ENCODE measurements at regions not wholly inside any gene's neighbourhood (a gene's known extent, or its start where the extent isn't known, plus 50 kb on each side); places are given as distances from the start of the nearest gene placed in this dataset.
"Not testable (repeated sequence)": the region's sequence is repeated elsewhere in the genome, so short reads cannot be mapped to it uniquely, and the experiment has no call there.

- intact Hi-C loops (cut with DNase I): no loop called here
Measured at GRCh38 chr1:82141390-82141789, 340.7 kb downstream of the ADGRL2 start.

GRCh38 chr1:82139751-82140468, 339.2 kb downstream of the ADGRL2 start:
- Histone ChIP-seq H3K27me3 (no peaks in the 10 kb centered on the region), H3K4me1 (no peaks in the 10 kb centered on the region), H3K4me3 (no peak overlapping the region), H3K9me3 (peaks cover 0 to 2% of the 10 kb centered on the region in 2 donors), H3K27ac (no peak overlapping the region), H3K36me3 (no peaks in the 10 kb centered on the region)
- no peak for DNase-seq
- intact Hi-C loops (cut with DNase I): no loop called here
- no peak for ATAC-seq
- TF ChIP-seq CTCF (IDR thresholded peaks at IDR 0.05): no peak

More at GRCh38 chr1:82141390-82141789, 340.7 kb downstream of the ADGRL2 start:
- no peaks in the 10 kb centered on the region for H3K27me3 ChIP-seq
- no peaks in the 10 kb centered on the region for H3K36me3 ChIP-seq
- no peak for ATAC-seq
- H3K4me1 ChIP-seq: no peaks in the 10 kb centered on the region
- no peak overlapping the region for H3K4me3 ChIP-seq
- DNase-seq: no peak
- peaks cover 0 to 1% of the 10 kb centered on the region in 2 donors for H3K9me3 ChIP-seq
- TF ChIP-seq CTCF (IDR thresholded peaks at IDR 0.05): no peak
- H3K27ac ChIP-seq: no peak overlapping the region

DNA sequence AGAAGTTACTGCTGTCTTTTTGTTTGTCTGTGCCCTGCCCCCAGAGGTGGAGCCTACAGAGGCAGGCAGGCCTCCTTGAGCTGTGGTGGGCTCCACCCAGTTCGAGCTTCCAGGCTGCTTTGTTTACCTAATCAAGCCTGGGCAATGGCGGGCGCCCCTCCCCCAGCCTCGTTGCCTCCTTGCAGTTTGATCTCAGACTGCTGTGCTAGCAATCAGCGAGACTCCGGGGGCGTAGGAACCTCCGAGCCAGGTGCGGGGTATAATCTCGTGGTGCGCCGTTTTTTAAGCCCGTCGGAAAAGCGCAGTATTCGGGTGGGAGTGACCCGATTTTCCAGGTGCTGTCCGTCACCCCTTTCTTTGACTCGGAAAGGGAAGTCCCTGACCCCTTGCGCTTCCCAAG, 335.6 kb downstream of the ADGRL2 start:
- H3K27me3 ChIP-seq; intact Hi-C loops (cut with DNase I); ATAC-seq; H3K36me3 ChIP-seq; H3K4me3 ChIP-seq; H3K9me3 ChIP-seq; H3K27ac ChIP-seq; H3K4me1 ChIP-seq: not testable (repeated sequence)
- DNase-seq: peak in 1 of 4 donors; percentile 39

DNA sequence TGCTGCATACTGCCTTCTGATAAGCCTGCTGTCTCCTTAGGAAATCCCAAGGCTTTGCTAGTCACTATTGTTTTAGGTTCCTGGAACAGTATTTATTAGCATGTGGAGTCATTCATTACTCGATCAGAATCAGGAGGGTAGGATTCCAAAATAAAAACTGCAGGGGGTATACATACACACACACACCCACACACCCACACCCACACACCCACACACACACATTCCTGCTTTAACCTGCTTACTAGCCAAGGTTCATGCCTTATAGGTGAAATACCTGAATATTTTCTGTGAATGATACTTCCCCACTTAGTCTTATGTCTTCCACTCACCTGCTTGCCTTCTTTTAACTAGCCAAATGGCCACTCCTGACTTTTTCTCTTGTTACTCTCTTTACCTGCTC, 325.1 kb downstream of the ADGRL2 start:
- DNase-seq (no peak), ATAC-seq (no peak)
- Histone ChIP-seq H3K4me1 (no peaks in the 10 kb centered on the region), H3K4me3 (no peak overlapping the region), H3K27ac (no peak overlapping the region), H3K9me3 (no peaks in the 10 kb centered on the region), H3K27me3 (no peaks in the 10 kb centered on the region), H3K36me3 (no peaks in the 10 kb centered on the region)
- no peak for TF ChIP-seq CTCF (IDR thresholded peaks at IDR 0.05)
- intact Hi-C loops (cut with DNase I): no loop called here

DNA sequence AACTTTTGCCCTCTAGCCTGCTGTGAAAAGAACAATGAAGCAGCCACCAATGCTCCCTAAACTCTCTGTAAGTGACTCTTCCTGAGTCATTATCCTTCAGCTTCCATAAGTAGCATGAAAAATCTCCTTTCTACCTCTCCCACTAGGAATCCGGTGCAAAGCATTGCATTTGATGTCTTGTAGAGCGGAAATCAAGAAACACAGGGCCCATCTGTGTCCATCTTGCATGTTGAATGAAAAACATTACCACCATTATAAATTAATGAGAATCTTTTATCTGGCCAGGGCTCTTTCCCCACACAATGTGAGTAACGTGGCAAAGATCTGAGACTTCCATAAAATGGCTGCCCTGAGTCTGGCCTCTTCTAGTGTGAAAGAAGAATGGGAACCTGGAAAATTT, 324.4 kb downstream of the ADGRL2 start:
- no peaks in the 10 kb centered on the region for H3K9me3 ChIP-seq
- H3K36me3 ChIP-seq: no peaks in the 10 kb centered on the region
- TF ChIP-seq CTCF (IDR thresholded peaks at IDR 0.05): no peak
- H3K4me3 ChIP-seq: no peak overlapping the region
- DNase-seq (no peak), ATAC-seq (no peak)
- intact Hi-C loops (cut with DNase I): no loop called here
- H3K4me1 ChIP-seq: no peaks in the 10 kb centered on the region
- no peak overlapping the region for H3K27ac ChIP-seq
- no peaks in the 10 kb centered on the region for H3K27me3 ChIP-seq

GRCh38 chr1:82121421-82121820, 320.7 kb downstream of the ADGRL2 start:
- H3K27ac ChIP-seq: no peak overlapping the region
- ATAC-seq (no peak), DNase-seq (no peak)
- H3K4me3 ChIP-seq: no peak overlapping the region
- TF ChIP-seq CTCF (IDR thresholded peaks at IDR 0.05): no peak
- no peaks in the 10 kb centered on the region for H3K9me3 ChIP-seq
- intact Hi-C loops (cut with DNase I): no loop called here
- H3K27me3 ChIP-seq: no peaks in the 10 kb centered on the region
- H3K4me1 ChIP-seq: no peaks in the 10 kb centered on the region
- no peaks in the 10 kb centered on the region for H3K36me3 ChIP-seq

Measured in left lung (tissue), 4 donors.